NCI-H2171 treated with DMSO at 0.1 percent for 48 hours (cell line): ENCODE measurements at regions not wholly inside any gene's neighbourhood (a gene's known extent, or its start where the extent isn't known, plus 50 kb on each side); places are given as distances from the start of the nearest gene placed in this dataset.
A peak's percentile ranks its signal among the peaks of the same experiment; 100 is the strongest.
"Not testable (repeated sequence)": the region's sequence is repeated elsewhere in the genome, so short reads cannot be mapped to it uniquely, and the experiment has no call there.

Source experiments
- DNase-seq: peaks from one replicate; lab custom pipeline; 2025; lab: John Stamatoyannopoulos, UW

- no peak for DNase-seq
These were observed 1984.1 kb upstream of the RAG2 start for GRCh38 chr11:38582151-38582550.

GRCh38 chr11:38577769-38578168, 1979.7 kb upstream of the RAG2 start:
- no peak for DNase-seq

- DNase-seq: no peak
These were observed 1964.5 kb upstream of the RAG2 start for GRCh38 chr11:38562562-38562961.

- DNase-seq: peak; percentile 1
These were observed 1955.1 kb upstream of the RAG2 start for GRCh38 chr11:38553148-38553547.

GRCh38 chr11:38547462-38547861, 1949.4 kb upstream of the RAG2 start:
- no peak for DNase-seq

- no peak for DNase-seq
These were observed 1946.0 kb upstream of the RAG2 start for GRCh38 chr11:38543986-38544385.

- no peak for DNase-seq
These were observed 1945.3 kb upstream of the RAG2 start for GRCh38 chr11:38543311-38543710.

- DNase-seq: no peak
These were observed 1941.0 kb upstream of the RAG2 start for GRCh38 chr11:38538866-38539680.

- no peak for DNase-seq
These were observed 1932.2 kb upstream of the RAG2 start for GRCh38 chr11:38530226-38530625.

GRCh38 chr11:38524945-38525344, 1926.9 kb upstream of the RAG2 start:
- no peak for DNase-seq

GRCh38 chr11:38517991-38518390, 1920.0 kb upstream of the RAG2 start:
- DNase-seq: no peak

GRCh38 chr11:38512830-38513229, 1914.8 kb upstream of the RAG2 start:
- DNase-seq: not testable (repeated sequence)

- no peak for DNase-seq
These were observed 1912.0 kb upstream of the RAG2 start for GRCh38 chr11:38510041-38510440.

GRCh38 chr11:38503876-38504275, 1905.8 kb upstream of the RAG2 start:
- DNase-seq: no peak

GRCh38 chr11:38498721-38499120, 1900.7 kb upstream of the RAG2 start:
- no peak for DNase-seq

- DNase-seq: no peak
These were observed 1894.0 kb upstream of the RAG2 start for GRCh38 chr11:38491986-38492385.

- no peak for DNase-seq
These were observed 1883.4 kb upstream of the RAG2 start for GRCh38 chr11:38481391-38481790.

- no peak for DNase-seq
These were observed 1879.0 kb upstream of the RAG2 start for GRCh38 chr11:38476808-38477575.

GRCh38 chr11:38461751-38462150, 1863.7 kb upstream of the RAG2 start:
- no peak for DNase-seq

GRCh38 chr11:38460896-38461295, 1862.9 kb upstream of the RAG2 start:
- DNase-seq: peak; percentile 2

GRCh38 chr11:38460429-38460828, 1862.4 kb upstream of the RAG2 start:
- no peak for DNase-seq

- DNase-seq: no peak
These were observed 1858.3 kb upstream of the RAG2 start for GRCh38 chr11:38456371-38456770.

GRCh38 chr11:38448284-38448683, 1850.2 kb upstream of the RAG2 start:
- peak; percentile 7 for DNase-seq
